Urinary bladder (tissue), 3 donors: ENCODE measurements at regions not wholly inside any gene's neighbourhood (a gene's known extent, or its start where the extent isn't known, plus 50 kb on each side); places are given as distances from the start of the nearest gene placed in this dataset.
"Not testable (repeated sequence)": the region's sequence is repeated elsewhere in the genome, so short reads cannot be mapped to it uniquely, and the experiment has no call there.

Experiments used
- DNase-seq: peaks from one replicate; pipeline ENCODE4 v3.0.0-alpha.2; 2015; ENCODE audit errors: extremely low spot score
- H3K27ac ChIP-seq: one replicate; pipeline ENCODE4 v1.5.1; 2013; ENCODE audit warnings: low read depth, mild to moderate bottlenecking, moderate library complexity
- H3K36me3 ChIP-seq: one replicate; pipeline ENCODE4 v1.6.1; 2013; ENCODE audit warnings: mild to moderate bottlenecking, moderate library complexity; ENCODE audit not compliant: insufficient read depth
- H3K4me1 ChIP-seq: one replicate; pipeline ENCODE4 v1.6.1; 2013; ENCODE audit warnings: mild to moderate bottlenecking, moderate library complexity; ENCODE audit not compliant: insufficient read depth
- H3K4me3 ChIP-seq: one replicate; pipeline ENCODE4 v1.5.1; 2013; ENCODE audit warnings: low read depth, low read length
- WGBS: extraction: QIAGEN DNeasy Blood & Tissue Kit; methylation state at CpG from one replicate; pipeline ENCODE4 v1.1.7; 2013; 5-methylcytosine and 5-hydroxymethylcytosine counted together
- donor health status: healthy with polysubstance abuse.
- donor health status: healthy.

DNA sequence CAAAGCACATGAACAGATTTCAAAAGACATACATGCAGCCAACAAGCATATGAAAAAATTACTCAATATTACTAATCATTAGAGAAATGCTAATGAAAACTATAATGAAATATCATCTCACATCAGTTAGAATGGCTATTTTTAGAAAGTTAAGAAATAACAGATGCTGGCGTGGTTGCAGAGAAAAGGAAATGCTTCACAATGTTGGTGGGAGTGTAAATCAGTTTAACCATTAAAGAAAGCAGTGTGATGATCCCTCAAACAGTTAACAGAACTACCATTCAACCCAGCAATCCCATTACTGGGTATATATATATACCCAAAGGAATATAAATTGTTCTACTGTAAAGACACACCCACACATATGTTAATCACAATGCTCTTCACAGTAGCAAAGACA, 117.7 kb upstream of the SETBP1 start:
- no peak overlapping the region for H3K27ac ChIP-seq
- 71% methylated on average over 1 of the region's 1 CpG for WGBS
- H3K36me3 ChIP-seq: no peaks in the 10 kb centered on the region
- H3K4me3 ChIP-seq: no peak overlapping the region
- H3K4me1 ChIP-seq: no peaks in the 10 kb centered on the region
- no peak for DNase-seq

DNA sequence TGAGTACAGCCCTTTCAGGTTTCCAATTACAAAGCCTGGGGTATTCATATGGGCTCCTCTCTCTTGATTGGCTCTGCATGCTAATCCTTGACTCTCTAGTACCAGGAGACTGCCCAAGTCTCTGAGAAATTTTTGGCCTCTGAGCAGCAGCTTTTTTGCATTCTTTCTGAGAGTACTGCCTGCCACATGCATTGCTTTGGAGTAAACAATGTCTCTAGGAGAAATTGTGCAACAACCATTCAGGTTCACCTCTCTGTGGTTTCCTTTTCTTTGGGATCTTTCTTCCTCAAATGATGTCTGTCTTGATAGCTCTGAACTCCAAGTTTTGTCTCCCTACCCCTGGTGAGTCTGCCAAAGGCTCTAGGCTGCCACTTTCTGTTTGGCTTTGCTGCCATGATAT, 115.8 kb upstream of the SETBP1 start:
- Histone ChIP-seq H3K4me3 (no peak overlapping the region), H3K36me3 (no peaks in the 10 kb centered on the region), H3K4me1 (no peaks in the 10 kb centered on the region), H3K27ac (no peak overlapping the region)
- no peak for DNase-seq

DNA sequence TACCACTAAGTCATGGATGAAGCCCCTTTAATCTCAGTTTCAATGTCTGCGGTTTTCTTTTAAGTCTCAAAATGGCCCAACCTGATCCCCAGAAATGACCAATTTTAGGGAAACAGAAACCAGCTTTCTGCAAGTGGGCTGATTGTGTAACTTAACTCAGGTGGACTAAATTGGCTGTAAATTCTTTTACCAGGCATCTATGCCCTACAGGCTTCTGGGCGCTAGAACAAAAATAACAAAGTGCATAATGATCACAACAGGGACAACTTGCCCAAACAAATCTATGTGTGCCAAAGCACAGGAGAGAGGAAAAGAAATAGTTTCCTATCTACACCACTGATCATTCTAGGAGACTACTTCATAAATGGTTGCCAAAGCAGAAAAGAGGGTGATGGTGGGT, 112.3 kb upstream of the SETBP1 start:
- H3K27ac ChIP-seq: no peak overlapping the region
- WGBS: 91% methylated on average over 2 of the region's 2 CpGs
- H3K4me1 ChIP-seq: no peaks in the 10 kb centered on the region
- DNase-seq: no peak
- no peaks in the 10 kb centered on the region for H3K36me3 ChIP-seq
- H3K4me3 ChIP-seq: no peak overlapping the region

DNA sequence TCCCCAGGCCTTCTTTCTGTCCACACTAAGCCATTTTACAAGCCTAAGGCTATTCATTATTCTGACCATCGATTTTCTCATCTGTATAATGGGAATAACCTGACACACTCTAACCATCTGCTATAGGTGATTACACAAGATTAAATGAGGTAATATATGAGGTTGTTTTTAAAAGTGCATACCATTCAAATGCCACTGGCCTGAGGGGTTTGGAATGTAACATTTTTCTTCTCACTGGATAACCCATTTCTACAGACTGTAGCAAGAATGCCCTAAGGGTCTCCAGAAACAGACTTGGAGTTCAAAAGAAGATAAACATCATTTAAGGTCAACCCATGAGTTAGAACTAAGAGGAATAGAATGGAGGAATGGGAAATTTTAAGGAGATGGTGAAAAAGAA, 111.7 kb upstream of the SETBP1 start:
- DNase-seq: no peak
- Histone ChIP-seq H3K4me1 (no peaks in the 10 kb centered on the region), H3K36me3 (no peaks in the 10 kb centered on the region), H3K4me3 (no peak overlapping the region), H3K27ac (no peak overlapping the region)
- WGBS: 88% methylated on average over 1 of the region's 1 CpG

DNA sequence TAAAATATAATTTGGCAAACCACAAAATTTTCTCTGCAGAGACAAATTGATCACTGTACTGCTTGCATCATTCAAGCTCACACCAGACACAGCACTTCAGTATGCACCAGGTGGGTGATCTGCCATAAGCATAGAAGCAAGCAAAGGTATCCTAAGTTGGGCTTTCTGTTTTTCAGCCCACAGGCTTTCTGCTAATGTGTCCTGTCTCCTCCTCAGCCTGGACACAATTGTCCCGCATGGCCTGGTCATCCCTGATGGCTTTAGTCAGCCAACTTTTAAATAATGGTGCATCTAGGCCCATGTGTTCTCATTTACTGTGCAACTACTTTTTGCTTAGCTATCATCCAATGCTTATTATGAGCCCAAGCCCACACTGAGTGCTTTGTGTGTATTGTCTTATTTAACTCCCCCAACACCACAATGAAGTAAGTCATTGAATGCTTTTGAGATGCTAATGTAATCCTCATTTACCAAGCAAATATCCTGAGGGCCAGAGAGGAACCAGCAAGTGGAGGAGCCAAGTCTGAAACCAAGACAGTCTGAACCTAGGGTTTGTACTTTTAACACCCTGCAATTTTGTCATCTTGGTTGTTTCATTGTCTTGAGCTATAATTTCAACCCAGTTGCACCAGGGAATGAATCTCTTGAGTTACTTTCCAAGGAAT, 111.2 kb upstream of the SETBP1 start:
- Histone ChIP-seq H3K4me1 (no peaks in the 10 kb centered on the region), H3K27ac (no peak overlapping the region), H3K36me3 (no peaks in the 10 kb centered on the region), H3K4me3 (no peak overlapping the region)
- 100% methylated on average over 1 of the region's 1 CpG for WGBS
- no peak for DNase-seq

DNA sequence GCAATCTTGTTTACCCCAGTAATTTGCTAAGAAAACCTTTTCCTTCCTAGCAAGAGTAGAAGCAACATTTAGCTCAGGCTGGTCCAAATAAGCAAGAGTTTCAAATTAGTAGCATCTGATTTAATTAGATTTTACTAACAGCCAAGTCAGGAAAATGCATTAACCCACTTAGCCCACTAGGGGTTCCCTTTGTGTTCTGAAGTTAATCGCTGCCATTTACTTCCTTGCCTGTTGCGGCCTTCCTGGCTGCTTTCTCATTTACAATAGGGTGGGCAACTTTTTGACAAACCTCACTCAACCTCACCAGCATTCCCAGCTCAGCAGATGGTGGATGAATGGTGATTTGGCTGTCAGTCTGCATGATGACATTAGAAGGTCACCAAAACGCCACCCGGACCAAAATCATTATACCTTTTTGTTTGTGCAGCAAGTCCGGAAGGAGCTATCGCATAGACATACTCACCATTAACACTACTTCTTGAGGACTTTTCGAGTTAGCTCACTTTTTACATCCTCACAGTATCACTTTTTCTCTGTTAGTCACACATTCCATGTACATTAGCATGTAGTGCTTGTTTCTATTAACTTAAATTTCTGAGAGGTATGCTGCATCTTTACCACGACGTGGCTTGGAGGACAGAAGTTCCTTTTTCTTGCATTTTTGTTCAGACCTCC, 101.5 kb upstream of the SETBP1 start:
- Histone ChIP-seq H3K27ac (no peak overlapping the region), H3K36me3 (no peaks in the 10 kb centered on the region), H3K4me3 (no peak overlapping the region), H3K4me1 (no peaks in the 10 kb centered on the region)
- 89% methylated on average over 9 of the region's 9 CpGs for WGBS
- DNase-seq: no peak

DNA sequence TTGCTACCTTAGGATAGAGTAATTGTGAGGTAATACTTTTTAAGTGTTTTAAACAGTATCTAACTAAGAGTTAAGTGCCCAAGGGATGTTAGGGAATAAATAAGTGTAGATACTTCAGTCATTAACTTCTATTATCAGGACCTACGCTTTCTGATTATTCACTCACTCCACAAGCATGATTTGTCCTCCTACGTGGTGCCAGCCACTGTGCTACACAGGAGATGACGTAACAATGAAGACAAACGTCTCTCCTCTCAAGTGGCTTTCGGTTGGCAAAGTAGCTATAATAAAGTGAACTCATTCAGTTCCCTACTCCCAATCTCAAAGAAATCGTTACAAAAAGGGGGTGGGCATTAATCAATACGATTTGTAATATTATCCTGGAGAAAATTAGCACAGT, 100.9 kb upstream of the SETBP1 start:
- WGBS: 91% methylated on average over 7 of the region's 7 CpGs
- Histone ChIP-seq H3K27ac (no peak overlapping the region), H3K36me3 (no peaks in the 10 kb centered on the region), H3K4me1 (no peaks in the 10 kb centered on the region), H3K4me3 (no peak overlapping the region)
- DNase-seq: no peak

DNA sequence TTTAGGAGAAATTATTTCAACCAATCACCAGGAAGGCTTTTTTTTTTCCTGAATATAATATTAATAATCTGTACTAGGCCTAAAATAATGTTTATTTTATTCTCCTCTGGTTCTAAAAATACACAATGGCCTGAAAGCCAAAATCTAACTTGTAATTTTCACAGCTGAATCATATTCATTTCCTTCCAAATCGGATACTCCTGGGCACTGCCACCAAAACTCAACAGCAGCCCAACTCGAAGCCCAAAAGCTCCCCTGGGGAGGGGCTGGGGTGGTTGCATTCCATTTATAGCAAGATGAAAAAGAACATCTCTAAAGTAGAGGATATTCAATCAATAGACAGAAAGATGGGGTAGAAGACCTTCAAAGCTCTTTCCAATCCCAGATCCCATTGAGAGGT, 100.5 kb upstream of the SETBP1 start:
- H3K4me1 ChIP-seq: no peaks in the 10 kb centered on the region
- no peak overlapping the region for H3K4me3 ChIP-seq
- 38% methylated on average over 2 of the region's 2 CpGs for WGBS
- H3K36me3 ChIP-seq: no peaks in the 10 kb centered on the region
- DNase-seq: no peak
- H3K27ac ChIP-seq: no peak overlapping the region

DNA sequence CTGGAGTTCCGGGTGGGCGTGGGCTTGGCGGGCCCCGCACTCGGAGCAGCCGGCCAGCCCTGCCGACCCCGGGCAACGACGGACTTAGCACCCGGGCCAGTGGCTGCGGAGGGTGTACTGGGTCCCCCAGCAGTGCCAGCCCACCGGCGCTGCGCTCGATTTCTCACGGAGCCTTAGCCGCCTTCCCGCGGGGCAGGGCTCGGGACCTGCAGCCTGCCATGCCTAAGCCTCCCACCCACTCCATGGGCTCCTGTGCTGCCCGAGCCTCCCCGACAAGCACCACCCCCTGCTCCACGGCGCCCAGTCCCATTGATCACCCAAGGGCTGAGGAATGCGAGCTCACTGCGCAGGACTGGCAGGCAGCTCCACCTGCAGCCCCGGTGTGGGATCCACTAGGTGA, 99.9 kb upstream of the SETBP1 start:
- not testable (repeated sequence) for H3K4me1 ChIP-seq, H3K27ac ChIP-seq, H3K36me3 ChIP-seq, H3K4me3 ChIP-seq, DNase-seq
- 98% methylated on average over 28 of the region's 28 CpGs for WGBS

DNA sequence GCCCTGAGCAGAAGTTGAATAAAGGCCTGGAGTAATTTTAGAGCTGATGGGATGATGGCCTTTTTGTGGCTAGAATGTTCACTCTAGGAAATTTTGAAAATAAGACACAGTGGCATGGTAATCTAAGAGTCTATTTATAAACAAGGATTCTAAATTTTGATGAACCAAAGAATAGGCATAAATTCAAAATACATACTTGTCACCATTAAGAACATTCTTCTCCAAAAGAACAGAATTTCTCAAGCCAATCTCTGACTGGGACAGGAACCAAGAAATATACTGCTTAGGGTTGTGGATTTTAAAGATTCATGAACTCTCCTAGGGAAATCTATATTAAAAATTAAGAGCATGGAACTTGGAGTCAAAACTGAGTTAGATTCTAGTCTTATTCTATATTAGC, 98.2 kb upstream of the SETBP1 start:
- Histone ChIP-seq H3K4me3 (no peak overlapping the region), H3K27ac (no peak overlapping the region), H3K4me1 (no peaks in the 10 kb centered on the region), H3K36me3 (no peaks in the 10 kb centered on the region)
- DNase-seq: no peak

DNA sequence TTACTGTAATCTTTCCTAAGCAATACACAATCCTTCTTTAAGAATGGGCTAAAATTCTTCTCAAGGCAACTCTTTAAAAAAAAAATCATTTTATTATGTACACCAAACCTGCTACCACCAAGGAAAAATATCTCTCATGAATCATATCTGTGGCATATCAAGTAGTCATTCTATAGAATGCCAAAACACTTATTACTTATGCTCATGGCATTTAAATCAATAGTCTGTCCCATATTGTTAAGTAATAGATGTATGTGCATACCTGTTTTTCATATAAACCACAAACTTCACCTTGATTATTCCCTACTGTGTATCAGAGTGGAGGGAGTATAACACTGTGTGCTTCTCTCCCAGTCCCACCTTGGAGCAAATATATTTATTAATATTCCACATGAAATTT, 95.8 kb upstream of the SETBP1 start:
- H3K27ac ChIP-seq: no peak overlapping the region
- H3K36me3 ChIP-seq: no peaks in the 10 kb centered on the region
- H3K4me3 ChIP-seq: no peak overlapping the region
- H3K4me1 ChIP-seq: no peaks in the 10 kb centered on the region
- DNase-seq: no peak

DNA sequence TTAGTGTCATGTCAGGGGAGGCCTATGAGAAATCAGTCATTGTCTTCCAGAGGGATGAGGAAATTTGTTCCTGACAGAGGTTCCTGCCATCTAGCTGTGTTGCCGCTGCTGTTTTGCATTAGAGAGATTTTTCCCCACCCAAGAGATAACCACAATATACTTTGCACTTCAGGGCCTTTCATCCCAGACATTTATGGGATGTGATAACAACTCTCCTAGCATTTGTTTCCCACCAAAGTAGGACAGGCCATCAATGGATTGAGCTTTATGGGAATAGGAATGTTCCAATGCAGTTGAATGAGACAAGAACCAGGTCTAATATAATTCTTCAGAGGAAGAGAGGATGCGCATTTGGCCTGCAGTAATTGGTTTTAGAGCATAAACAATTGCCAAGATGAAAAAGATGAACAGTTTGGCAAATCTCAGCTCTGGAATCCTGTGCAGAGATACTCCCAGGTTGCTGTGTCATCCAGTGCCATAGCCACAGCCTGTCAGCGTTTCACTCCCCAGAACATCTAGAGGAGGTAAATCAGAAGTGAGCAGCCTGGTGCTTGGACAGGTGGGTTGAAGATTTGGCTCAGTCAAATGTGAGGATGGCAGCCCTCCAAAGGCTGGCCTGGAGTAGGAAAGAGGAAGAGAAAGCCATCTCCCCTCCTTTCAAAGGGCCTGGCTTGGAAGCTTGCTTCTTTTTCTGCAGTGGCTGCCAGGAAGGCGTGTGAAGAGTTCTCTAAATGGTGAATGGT, 93.7 kb upstream of the SETBP1 start:
- Histone ChIP-seq H3K27ac (no peak overlapping the region), H3K4me3 (no peak overlapping the region), H3K36me3 (no peaks in the 10 kb centered on the region), H3K4me1 (no peaks in the 10 kb centered on the region)
- no peak for DNase-seq
- WGBS: 65% methylated on average over 4 of the region's 4 CpGs

DNA sequence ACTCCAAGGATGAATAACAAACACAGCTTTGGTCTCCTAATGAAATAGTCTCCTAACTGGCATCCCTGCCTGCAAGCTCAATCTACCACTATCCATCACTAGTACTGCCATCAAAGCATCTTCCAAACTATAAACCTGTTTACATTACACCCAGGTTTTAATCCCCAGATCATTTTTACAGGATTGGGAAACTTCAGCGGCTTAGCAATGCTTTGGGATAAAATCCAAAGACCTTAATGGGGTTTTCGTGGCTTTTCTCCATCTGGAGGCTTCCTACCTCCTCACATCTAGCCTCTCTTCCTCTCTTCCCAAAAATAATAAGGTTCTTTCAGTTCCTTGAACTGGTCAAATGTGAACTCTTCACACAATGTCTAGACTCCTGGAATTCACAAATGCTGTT, 92.2 kb upstream of the SETBP1 start:
- H3K36me3 ChIP-seq: no peaks in the 10 kb centered on the region
- 40% methylated on average over 2 of the region's 2 CpGs for WGBS
- no peak for DNase-seq
- H3K4me1 ChIP-seq: no peaks in the 10 kb centered on the region
- H3K4me3 ChIP-seq: no peak overlapping the region
- peak overlapping the region; percentile 32 for H3K27ac ChIP-seq

DNA sequence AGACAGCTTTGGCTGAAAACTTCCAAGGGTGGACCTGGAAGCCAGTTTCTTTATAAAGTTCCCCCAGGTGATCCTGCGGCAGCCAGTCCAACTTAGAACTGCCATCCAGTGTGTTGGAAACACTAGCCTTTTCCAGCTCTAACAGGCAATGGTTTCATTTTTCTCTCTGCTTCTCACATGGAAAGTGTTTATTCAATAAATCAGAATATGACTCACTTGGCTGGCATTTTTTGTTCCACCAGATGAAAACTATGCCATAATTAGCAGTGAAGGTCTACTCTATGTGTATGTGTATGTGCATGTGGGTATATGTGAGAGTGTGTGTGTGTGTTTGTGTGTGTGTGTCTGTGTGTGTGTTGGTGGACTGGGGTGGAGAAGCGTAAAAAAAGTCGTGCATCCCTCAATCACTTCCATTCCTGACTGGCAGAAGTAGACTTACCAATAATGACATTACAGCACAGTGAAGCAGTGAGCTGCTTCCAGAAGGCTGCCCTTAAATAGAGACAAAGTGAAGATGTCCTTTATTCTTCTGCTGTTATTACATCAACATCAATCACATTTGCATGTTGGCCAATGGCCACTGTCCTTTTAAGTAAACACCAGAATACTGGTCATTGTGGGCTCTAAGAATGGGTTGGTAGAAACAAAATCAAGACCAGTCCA, 90.9 kb upstream of the SETBP1 start:
- no peaks in the 10 kb centered on the region for H3K4me1 ChIP-seq

More for the DNA sequence above, 90.9 kb upstream of the SETBP1 start:
- Histone ChIP-seq H3K27ac (no peak overlapping the region), H3K36me3 (no peaks in the 10 kb centered on the region), H3K4me3 (no peak overlapping the region)
- WGBS: 82% methylated on average over 3 of the region's 3 CpGs
- no peak for DNase-seq
